Stimulated activated CD8-positive, alpha-beta memory T cell treated with anti-CD3 and anti-CD28 coated beads, Interleukin-12 subunit alpha, Interleukin-12 subunit beta, amount 100 ng/mL, for 1 hour (primary cell): ENCODE measurements at regions not wholly inside any gene's neighbourhood (a gene's known extent, or its start where the extent isn't known, plus 50 kb on each side); places are given as distances from the start of the nearest gene placed in this dataset.
"Not testable (repeated sequence)": the region's sequence is repeated elsewhere in the genome, so short reads cannot be mapped to it uniquely, and the experiment has no call there.

Experiments used
- DNase-seq: peaks from one replicate; pipeline ENCODE4 v3.0.0-alpha.2; 2020; ENCODE audit warnings: low read depth

DNA sequence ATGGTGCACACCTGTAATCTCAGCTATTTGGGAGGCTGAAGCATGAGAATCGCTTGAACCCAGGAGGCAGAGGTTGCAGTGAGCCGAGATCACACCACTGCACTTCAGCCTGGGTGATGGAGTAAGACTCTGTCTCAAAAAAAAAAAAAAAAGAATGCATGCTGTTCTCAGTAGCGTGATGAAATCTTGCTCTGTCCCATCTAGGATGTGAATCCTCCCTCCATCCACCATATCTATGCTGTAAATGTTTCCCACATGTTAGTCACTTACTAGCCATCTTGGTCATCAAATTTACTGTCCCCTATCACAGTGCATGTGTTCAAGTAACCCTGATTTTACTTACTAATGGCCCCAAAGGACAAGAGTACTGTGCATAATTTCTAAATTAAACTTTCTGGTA, 315.4 kb upstream of the TBX18 start:
- no peak for DNase-seq

DNA sequence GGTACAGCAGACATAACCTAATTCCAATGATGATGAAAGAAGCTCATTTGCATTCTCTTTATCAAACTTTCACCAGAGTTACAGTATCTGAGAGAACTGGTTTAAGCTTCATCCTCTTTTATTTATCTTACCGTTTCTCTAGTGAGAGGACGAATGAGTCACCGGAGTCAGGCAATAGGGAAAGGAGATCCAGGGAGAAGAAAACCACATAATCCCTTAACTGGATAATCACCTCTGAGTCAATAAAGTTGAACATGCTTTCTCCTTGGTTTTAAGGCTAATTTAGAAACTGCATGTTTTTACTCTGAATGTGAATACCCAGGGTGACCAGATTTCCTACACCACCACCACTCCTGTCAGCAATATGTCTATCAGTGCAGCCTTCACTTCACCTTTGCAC, 313.7 kb upstream of the TBX18 start:
- no peak for DNase-seq

DNA sequence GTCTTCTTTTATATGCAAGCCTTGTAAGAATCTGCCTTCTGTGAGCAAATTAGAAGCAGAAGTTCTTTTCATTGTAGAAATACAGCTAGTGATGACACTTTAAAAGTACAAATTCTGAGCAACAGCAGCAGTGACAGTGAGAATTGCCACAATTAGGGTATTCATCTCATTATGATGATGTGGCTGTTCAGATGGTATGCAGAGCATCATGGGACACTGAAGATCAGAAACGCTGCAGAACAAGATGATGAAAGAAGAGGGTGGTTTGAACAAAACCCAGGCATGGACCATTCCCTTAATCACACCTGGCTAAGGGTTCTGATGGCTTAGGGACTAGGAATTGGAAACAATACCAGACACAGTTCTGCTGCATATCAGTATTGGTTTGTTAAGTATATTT, 312.7 kb upstream of the TBX18 start:
- DNase-seq: no peak

DNA sequence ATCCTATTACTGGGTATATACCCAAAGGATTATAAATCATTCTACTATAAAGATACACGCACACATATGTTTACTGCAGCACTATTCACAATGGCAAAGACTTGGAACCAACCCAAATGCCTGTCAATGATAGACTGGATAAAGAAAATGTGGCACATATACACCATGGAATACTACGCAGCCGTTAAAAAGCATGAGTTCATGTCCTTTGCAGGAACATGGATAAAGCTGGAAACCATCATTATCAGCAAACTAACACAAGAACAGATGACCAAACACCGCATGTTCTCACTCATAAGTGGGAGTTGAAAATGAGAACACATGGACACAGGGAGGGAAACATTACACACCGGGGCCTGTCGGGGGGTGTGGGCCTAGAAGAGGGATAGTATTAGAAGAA, 307.4 kb upstream of the TBX18 start:
- not testable (repeated sequence) for DNase-seq

DNA sequence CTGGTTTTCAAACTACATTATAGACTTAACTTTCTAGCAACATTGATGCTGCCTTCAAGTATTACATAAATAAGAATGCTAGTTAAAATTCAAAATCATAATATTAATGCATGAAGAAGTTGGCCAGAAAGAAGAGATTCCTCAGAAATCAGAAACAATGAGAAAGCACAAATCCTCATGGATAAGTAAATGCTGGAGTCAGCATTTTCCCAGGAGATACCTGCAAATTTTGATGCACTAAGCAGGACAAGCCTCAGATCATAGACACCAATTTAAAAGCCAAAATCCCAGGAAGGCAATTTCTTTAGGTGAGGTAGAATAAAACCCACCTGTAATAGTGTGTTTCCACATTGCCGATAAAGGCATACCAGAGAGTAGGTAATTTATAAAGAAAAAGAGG, 305.2 kb upstream of the TBX18 start:
- DNase-seq: no peak

DNA sequence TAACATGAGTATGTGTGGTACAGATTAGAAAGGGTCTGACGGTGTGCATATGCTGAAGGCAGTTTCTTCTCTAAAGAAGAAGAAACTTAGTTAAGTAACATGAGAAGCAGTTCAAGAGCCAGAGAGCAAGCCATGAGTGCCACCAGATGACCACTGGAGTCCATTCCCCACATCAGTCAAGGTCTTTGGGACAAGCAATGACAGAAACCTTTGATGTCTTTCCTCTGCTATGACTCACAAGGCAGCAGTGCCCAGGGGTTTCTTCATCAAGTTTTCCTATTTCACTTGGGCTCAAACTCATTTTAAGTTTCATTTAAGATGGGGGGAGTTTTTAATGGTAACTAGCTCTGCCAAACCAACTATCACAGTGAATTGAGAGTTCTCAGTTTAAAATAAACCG, 303.8 kb upstream of the TBX18 start:
- DNase-seq: no peak

DNA sequence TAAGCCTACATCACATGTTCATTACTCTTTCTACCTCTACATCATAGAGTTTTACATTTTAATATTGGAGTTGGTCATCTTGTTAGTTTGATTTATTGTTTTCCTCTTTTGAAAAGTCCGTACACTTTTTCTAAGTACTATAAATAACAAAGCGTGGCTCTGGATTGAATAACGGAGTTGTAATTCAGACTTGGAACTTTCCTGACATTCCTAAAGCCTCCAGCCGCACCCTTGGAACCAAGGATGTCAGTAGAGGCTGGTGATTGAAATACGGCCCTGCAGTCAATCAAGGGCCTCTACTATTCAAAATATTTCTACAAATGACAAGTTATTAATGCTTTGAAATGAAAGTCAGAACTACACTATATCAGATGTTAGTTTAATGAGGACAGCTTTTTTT, 301.9 kb upstream of the TBX18 start:
- DNase-seq: no peak

DNA sequence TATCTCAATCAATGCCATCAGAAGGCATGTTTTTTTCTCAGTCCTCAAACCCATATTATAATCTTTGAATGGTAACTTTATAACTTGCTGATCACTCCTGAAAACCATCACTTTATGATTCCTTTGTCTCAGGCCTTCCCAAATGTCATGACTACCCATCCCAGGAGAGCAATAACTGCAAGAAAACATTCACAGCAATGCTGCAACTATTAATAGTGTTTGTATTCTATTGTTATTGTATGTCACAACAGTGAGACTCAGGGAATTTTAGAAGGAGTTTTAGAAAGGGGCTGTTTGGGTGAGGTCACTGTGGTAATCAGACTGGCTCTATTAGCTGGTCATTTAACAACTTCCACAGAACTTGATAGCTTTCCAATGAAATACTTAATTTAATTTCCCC, 301.4 kb upstream of the TBX18 start:
- DNase-seq: no peak

DNA sequence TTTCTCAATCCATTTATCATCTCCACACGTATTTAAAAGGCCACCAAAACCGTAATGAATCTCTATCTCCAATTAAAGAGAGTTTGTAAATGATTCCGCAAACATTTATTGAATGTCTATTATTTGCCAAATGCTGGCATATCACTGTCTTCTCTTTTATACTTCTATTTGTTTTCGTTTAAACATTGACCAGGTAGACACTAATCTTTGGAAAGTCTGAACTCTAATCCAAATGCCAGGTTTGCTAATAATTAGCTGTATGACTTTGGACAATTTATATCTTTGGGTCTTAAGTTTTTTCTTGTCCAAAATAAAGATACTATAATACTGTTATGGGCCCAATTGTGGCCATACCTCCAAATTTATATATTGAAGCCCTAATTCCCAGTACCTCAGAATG, 299.2 kb upstream of the TBX18 start:
- no peak for DNase-seq

DNA sequence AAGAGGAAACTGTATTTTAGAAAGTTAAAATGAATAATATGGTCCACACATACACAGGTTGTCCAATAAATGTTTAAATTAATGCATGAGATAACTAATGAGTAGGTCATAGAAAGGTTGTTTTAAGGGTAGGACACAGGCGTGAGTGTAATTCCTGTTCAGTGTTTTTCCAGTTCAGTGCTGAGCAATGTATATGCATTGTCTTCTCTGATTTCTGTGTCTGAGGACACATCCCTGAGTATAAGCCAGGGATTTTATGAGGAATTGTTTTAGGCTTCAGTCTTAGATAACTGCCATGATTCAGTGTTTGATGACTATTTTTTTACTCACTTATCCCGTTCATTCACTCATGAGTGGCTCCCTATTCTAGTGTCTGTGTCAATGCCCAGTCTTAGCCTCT, 298.5 kb upstream of the TBX18 start:
- no peak for DNase-seq

DNA sequence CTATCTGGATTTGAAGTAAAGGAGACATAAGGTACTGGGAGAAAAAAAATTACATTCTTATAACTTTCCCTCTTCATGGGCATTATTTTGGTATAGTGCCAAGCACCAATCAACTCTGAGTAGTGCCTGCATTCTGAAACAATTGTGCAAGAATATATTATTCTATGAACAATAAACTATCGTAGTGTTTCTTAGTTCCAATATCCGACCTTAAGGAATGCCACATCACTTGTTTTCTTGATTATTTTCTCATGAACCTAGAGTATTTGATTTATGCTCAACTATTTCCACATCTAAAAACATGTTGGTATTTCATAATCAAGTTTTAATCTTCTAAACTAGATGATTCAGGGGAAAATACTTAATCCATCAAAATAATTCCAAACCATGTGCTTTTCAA, 294.4 kb upstream of the TBX18 start:
- no peak for DNase-seq

DNA sequence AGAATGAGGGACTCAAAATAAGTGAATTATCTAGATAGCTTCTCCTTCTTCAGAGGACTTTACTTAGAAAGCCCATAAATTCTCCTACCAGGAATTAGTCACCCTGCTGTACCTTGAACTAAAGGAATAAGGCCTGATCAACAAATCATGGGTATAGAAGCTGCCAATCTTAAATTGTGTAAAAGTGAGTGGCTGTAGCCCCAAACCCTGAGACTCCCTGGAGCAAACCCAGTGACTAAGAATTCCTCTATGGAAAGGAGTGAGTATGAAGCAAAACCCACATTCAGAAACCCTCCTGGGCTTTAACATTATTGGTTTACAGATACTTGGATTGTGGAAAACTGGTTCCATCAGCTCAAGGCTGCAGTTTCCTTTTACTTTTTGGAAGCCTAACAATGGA, 285.8 kb upstream of the TBX18 start:
- DNase-seq: no peak

DNA sequence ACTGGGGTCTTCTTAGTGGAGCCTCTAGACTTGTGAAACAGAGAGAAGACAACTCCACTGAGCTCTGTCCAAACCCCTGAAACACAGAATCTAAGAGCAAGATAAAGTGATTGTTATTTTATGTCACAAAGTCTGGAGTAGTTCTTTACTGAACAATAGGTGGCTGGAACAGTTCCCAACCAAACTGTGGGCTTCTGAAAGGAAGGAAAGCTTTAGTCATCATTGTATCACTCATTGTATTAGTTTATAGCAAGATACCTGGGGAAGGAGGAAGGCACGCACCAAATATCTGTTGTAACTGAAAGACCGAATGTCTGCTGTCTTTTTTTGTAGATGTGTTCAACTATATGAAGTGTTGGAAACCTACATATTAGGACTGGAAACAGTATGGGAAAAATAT, 284.9 kb upstream of the TBX18 start:
- DNase-seq: no peak

DNA sequence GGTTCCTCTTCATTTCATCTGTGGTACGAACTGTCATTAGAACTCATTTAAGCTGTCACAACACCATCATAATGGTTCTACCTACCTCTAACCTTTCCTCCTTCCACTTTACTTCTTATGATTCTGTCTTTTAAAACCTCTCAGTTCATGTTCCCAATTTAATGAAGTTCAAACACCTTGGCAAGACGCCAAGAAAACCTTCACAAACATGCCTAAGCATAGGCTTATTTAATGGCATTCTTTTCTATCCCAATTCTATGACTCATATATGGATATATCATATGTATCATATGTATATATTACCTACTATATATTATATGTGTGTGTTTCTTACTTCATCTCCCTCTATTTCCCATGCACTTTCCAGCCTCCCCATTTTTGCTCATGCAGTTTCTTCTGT, 283.4 kb upstream of the TBX18 start:
- no peak for DNase-seq

DNA sequence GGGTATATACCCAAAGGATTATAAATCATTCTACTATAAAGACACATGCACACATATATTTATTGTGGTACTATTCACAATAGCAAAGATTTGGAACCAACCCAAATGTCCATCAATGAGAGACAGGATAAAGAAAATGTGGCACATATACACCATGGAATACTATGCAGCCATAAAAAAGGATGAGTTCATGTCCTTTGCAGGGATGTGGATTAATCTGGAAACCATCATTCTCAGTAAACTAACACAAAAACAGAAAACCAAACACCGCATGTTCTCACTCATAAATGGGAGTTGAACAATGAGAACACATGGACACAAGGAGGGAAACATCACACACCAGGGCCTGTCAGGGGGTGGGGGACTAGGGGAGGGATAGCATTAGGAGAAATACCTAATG, 281.4 kb upstream of the TBX18 start:
- not testable (repeated sequence) for DNase-seq

DNA sequence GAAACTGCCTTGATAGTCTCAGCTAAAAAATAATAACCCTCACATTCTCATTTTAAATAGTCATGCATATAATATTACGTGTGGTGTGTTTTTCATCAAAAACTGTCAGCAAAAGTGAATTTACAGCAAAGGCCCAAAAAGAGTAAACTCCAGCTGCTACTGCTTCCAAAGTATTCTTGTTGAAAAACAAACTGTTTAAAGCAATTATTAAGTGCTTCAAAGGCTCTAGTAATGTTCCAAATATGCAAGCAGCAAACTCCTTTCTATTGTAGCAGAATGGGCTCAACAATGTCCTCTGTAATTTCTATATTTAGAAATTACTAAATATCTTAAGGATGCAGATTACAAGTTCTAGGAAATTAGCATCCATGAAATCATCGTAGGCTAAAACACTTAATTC, 280.0 kb upstream of the TBX18 start:
- no peak for DNase-seq

DNA sequence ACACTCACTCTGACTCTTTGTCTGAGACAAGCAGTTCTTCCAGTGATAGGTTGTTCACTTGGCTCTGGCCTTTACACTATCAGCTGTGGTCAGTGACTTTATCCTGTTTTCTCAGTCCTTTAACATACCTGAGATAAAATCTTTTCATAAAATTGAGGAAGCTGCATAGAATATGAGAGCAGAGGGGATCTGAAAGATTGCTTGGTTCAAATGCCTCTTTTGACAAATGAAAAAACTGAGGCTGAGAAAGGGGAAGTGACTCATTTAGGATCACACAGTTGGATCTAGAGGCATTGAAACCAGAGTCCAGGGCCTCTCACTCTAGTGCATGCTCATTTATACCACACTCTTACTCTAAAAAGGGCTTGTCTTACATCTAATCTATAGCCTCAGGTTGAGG, 277.0 kb upstream of the TBX18 start:
- no peak for DNase-seq

DNA sequence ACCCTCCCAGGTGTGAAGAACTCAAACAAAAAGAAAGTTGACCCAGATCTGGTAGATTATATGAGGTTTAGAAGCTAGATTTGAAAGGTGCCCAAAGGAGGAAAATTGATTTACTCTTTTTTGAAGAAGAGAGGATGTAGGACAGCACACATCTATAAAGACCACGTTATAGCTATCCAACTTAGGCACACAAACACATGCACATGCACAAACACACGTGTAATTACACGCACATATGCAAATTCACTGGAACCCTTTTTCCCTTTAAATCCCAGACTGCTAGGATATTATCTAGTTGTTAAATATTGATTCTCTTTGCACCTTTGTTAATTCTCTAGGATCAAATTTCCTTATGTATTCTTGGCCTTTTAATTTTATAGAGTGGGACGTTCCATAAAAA, 272.8 kb upstream of the TBX18 start:
- DNase-seq: no peak

DNA sequence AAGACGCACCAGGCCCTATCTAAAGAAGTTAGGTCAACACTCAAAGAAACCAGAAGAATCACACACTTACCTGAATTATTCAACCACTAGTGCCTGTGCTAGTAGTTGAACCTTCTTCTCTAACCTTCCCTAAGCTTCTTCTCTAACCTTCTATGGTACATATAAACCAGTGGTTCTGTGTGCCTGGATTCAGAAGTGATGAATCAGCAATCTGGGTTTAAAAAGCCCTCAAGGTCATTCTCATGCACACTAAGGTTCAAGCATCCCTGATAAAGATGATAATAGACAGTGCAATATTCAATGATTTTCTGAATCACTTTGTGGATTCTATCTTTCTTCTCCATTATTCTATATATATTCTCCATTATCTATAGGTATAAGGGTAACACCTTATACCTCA, 271.4 kb upstream of the TBX18 start:
- no peak for DNase-seq

DNA sequence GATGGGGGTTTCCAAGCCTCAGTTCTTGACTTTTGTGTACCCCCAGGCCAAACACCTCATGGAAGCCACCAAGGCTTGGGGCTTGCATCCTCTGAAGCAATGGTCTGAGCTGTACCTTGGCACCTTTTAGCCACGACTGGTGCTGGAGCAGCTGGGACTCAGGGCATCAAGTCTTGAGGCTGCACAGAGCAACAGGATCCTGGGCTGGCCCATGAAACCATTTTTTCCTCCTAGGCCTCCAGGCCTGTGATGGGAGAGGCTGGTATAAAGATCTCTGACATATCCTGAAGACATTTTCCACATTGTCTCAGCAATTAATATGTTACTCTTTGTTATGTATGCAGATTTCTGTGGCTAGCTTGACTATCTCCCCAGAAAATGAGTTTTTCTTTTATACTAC, 269.1 kb upstream of the TBX18 start:
- DNase-seq: no peak

DNA sequence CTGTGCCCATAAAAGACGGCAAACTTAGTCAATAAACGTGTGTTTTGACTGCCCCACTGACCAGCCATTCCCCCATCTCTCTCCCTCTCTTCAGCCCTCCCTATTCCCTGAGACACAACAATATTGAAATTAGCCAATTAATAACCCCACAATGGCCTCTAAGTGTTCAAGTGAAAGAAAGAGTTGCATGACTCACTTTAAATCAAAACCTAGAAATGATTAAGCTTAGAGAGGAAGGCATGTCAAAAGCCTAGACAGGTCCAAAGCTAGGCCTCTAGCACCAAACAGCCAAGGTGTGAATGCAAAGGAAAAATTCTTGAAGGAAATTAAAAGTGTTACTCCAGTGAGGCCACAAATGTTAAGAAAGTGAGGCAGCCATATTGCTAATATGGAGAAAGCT, 261.6 kb upstream of the TBX18 start:
- DNase-seq: no peak

DNA sequence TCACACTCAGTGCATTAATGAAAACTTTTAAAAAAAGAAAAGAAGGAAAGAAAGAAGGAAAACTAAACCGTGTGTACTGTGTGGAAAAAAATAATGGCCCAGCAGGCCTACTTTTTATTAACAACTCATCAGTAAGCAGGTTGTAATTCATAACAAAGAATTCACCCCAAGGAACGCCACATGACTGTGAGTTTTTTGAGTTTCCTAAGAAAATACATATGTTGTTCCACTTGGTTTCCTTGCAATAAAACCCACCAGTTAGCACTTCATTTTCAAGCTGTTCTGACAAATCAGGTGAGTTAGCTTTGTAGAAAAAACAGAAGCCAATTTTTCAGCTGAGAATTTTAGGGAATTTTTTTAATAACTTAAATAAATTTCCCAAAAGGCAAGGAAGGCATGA, 259.3 kb upstream of the TBX18 start:
- DNase-seq: no peak

DNA sequence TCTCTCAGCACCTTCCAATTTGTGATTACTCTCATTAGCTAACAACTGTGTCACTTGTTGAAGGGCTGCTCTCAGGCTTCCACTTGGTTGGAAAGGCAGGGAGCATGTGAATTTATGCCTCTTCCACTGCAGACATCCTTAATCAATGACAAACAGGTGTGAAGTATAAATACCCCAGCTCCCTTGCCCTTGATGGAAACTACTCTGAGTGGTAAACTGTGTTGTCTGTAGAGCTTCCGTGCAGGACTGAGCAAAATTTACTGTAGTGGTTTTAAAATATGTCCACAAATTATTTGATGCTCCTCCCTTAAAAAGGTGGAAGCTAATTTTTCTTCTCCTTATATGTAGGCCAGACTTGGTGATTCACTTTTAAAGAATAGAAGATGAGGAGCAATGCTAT, 253.0 kb upstream of the TBX18 start:
- DNase-seq: no peak

DNA sequence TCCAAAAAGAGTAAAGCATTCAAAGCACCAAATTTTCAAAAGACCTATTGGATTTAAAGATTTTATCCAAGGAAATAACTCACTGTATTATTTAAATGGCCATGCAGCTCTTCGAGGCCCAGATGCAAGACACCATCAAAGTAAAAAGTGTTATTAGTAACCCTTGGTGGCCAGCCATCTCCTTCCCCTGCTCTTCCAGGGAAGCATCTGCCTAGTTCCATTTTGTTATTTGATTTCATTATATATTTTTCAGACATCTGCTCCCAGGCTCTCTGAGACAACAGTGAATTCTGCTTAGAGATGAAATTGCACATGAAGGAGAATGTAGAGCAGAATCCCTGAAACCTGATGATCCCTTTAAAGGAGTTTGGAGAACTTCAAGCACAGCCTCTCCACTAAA, 252.3 kb upstream of the TBX18 start:
- no peak for DNase-seq

DNA sequence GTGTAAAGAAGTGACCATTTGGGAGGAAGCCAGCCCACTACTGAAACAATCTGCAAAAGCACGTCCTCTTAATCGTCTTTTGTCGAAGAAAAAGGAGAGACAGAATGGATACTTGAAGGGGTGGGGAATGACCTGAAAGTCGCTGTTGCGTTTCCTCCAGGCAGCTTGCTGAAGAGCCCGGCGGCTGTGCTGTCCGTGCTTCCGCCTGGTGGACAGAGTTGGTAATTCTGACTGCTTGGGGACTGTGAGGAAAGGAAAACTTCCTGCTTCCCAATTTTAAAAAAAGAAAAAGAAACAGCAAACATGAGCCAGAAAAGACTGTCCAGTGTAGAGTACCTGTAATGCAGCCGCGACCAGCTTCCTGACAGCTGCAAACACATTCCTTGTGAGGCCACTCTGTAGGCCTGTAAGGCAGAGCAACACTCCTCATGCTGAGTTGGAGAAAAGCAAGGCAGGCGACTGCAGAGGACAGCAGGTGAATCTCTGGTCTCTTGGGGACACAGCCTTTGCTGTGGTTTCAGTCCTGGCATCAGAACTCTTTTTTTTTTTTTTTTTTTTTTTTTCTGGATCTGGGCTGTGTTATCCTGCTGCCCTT, 251.1 kb upstream of the TBX18 start:
- DNase-seq: no peak
